Glutamatergic neuron (in vitro differentiated cells): ENCODE measurements at regions not wholly inside any gene's neighbourhood (a gene's known extent, or its start where the extent isn't known, plus 50 kb on each side); places are given as distances from the start of the nearest gene placed in this dataset.

Source experiments
- DNase-seq: peaks from one replicate; pipeline ENCODE4 v3.0.0; 2022
- H3K27ac Mint-ChIP-seq: one replicate; pipeline ENCODE4 v1.8.0; 2020; ENCODE audit warnings: mild to moderate bottlenecking, mixed read lengths, inconsistent platforms; ENCODE audit not compliant: unreplicated experiment
- H3K27me3 Mint-ChIP-seq: one replicate; pipeline ENCODE4 v1.8.0; 2020; ENCODE audit warnings: mild to moderate bottlenecking, moderate library complexity, mixed read lengths, inconsistent platforms; ENCODE audit not compliant: unreplicated experiment
- H3K36me3 Mint-ChIP-seq: one replicate; pipeline ENCODE4 v1.8.0; 2020; ENCODE audit warnings: mild to moderate bottlenecking, mixed read lengths, inconsistent platforms; ENCODE audit not compliant: unreplicated experiment
- H3K4me1 Mint-ChIP-seq: one replicate; pipeline ENCODE4 v1.8.0; 2020; ENCODE audit warnings: mild to moderate bottlenecking, low read depth, mixed read lengths, inconsistent platforms; ENCODE audit not compliant: unreplicated experiment
- H3K4me3 Mint-ChIP-seq: one replicate; pipeline ENCODE4 v1.8.0; 2020; ENCODE audit warnings: mild to moderate bottlenecking, mixed read lengths, inconsistent platforms; ENCODE audit not compliant: unreplicated experiment
- H3K9me3 Mint-ChIP-seq: one replicate; pipeline ENCODE4 v1.8.0; 2020; ENCODE audit warnings: mild to moderate bottlenecking, moderate library complexity, mixed read lengths, inconsistent platforms; ENCODE audit not compliant: unreplicated experiment
- TF ChIP-seq, protein P1 (sequence below): fragments of 200-600 bp; sonication (generic); IDR thresholded peaks from one replicate; pipeline ENCODE4 v1.5.0; 2021; ENCODE audit not compliant: partially characterized antibody, unreplicated experiment

- Mint-ChIP-seq H3K27me3 (no peaks in the 10 kb centered on the region), H3K36me3 (peaks cover 5% of the 10 kb centered on the region)
- TF ChIP-seq, protein P1, sequence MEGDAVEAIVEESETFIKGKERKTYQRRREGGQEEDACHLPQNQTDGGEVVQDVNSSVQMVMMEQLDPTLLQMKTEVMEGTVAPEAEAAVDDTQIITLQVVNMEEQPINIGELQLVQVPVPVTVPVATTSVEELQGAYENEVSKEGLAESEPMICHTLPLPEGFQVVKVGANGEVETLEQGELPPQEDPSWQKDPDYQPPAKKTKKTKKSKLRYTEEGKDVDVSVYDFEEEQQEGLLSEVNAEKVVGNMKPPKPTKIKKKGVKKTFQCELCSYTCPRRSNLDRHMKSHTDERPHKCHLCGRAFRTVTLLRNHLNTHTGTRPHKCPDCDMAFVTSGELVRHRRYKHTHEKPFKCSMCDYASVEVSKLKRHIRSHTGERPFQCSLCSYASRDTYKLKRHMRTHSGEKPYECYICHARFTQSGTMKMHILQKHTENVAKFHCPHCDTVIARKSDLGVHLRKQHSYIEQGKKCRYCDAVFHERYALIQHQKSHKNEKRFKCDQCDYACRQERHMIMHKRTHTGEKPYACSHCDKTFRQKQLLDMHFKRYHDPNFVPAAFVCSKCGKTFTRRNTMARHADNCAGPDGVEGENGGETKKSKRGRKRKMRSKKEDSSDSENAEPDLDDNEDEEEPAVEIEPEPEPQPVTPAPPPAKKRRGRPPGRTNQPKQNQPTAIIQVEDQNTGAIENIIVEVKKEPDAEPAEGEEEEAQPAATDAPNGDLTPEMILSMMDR = no peak
These were observed 93.7 kb downstream of the ETS2 start for GRCh38 chr21:38899277-38899947.

DNA sequence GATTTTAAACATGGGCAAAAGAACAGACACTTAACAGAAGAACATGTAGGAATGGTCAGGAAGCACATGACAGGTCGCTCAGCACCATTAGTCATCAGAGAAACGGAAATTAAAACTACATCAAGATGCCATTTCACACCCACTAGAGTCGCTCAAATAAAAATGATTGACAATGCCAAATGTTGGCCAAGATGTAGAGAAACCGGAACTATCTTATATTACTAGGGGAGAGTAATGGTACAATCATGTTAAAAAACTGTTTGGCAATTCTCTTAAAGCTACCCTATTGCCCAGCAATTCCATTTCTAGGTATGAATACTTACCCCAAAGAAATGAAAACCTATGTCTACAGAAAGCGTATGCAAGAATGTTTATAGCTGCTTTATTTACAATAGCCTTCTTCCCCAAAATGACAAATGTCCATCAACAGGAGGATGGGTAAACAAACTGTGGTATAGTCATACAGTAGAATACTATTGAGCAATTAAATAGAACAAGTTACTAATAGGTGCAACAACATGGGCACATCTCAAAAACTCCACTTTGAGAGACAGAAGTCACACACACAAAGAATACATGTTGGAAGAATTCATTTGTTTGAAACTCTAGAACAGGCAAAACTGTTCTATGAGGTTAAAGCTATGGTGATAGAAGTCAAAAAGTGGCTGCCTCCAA is 92.8 kb downstream of the ETS2 start:
- H3K27me3 Mint-ChIP-seq = no peaks in the 10 kb centered on the region
- peaks cover 5% of the 10 kb centered on the region for H3K36me3 Mint-ChIP-seq
- no peak for DNase-seq
- H3K4me3 Mint-ChIP-seq = no peak overlapping the region
- no peaks in the 10 kb centered on the region for H3K9me3 Mint-ChIP-seq
- no peaks in the 10 kb centered on the region for H3K4me1 Mint-ChIP-seq
- H3K27ac Mint-ChIP-seq = no peak overlapping the region
- TF ChIP-seq, protein P1 = no peak

More at GRCh38 chr21:38899277-38899947, 93.7 kb downstream of the ETS2 start:
- DNase-seq = no peak
- no peaks in the 10 kb centered on the region for H3K4me1 Mint-ChIP-seq
- H3K9me3 Mint-ChIP-seq = peaks cover 2% of the 10 kb centered on the region
- H3K4me3 Mint-ChIP-seq = no peak overlapping the region
- no peak overlapping the region for H3K27ac Mint-ChIP-seq

GRCh38 chr21:38897532-38898421 is 92.0 kb downstream of the ETS2 start:
- no peaks in the 10 kb centered on the region for H3K4me1 Mint-ChIP-seq
- H3K27ac Mint-ChIP-seq = no peak overlapping the region
- H3K4me3 Mint-ChIP-seq = no peak overlapping the region
- no peaks in the 10 kb centered on the region for H3K9me3 Mint-ChIP-seq
- peaks cover 4% of the 10 kb centered on the region for H3K36me3 Mint-ChIP-seq
- H3K27me3 Mint-ChIP-seq = no peaks in the 10 kb centered on the region
- no peak for DNase-seq
- TF ChIP-seq, protein P1 = no peak

DNA sequence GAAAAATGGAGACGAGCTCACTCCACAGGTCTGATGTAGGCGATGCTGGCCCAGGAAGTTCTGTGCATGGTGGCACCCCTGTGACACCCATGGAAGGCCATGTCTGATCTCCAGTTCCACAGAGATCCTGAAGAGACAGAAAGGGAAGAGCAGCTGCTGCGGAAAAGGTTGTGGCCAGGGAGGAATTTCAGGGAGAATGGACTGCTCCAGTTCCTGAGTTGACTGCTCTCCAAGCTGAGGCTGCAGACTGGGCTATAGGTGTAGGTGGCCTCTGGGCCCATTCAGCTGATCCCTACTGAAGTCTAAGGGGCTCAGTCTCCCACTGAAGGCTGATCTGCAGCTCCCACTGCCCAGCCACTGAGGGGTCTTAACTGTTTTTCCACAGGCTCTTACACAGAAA is 89.2 kb downstream of the ETS2 start:
- Mint-ChIP-seq H3K4me1 (no peaks in the 10 kb centered on the region), H3K27ac (no peak overlapping the region)

More for the DNA sequence above, 89.2 kb downstream of the ETS2 start:
- no peak for DNase-seq
- Mint-ChIP-seq H3K4me3 (no peak overlapping the region), H3K36me3 (no peaks in the 10 kb centered on the region), H3K9me3 (no peaks in the 10 kb centered on the region), H3K27me3 (no peaks in the 10 kb centered on the region)
- TF ChIP-seq, protein P1 = no peak
